ENCODE measurements at regions not wholly inside any gene's neighbourhood (a gene's known extent, or its start where the extent isn't known, plus 50 kb on each side); places are given as distances from the start of the nearest gene placed in this dataset.

- DNase-seq: no peak
Observed at GRCh38 chr2:47315475-47315874, 53.6 kb upstream of the EPCAM start.

GRCh38 chr2:47313728-47314127, 55.4 kb upstream of the EPCAM start:
- no peak for DNase-seq

- DNase-seq: no peak
Observed at GRCh38 chr2:47313141-47313691, 55.9 kb upstream of the EPCAM start.

GRCh38 chr2:47312491-47312850, 56.6 kb upstream of the EPCAM start:
- no peak for DNase-seq

GRCh38 chr2:47311764-47312490, 57.2 kb upstream of the EPCAM start:
- DNase-seq: no peak

GRCh38 chr2:47310801-47311560, 58.1 kb upstream of the EPCAM start:
- no peak for DNase-seq

GRCh38 chr2:47309952-47310800, 58.9 kb upstream of the EPCAM start:
- DNase-seq: no peak

GRCh38 chr2:47309472-47309951, 59.6 kb upstream of the EPCAM start:
- no peak for DNase-seq

GRCh38 chr2:47307066-47307465, 62.0 kb upstream of the EPCAM start:
- DNase-seq: no peak

- no peak for DNase-seq
Observed at GRCh38 chr2:47304654-47305053, 64.5 kb upstream of the EPCAM start.

GRCh38 chr2:47303341-47304148, 65.6 kb upstream of the EPCAM start:
- DNase-seq: no peak

GRCh38 chr2:47302308-47302707, 66.8 kb upstream of the EPCAM start:
- no peak for DNase-seq

GRCh38 chr2:47301731-47302130, 67.4 kb upstream of the EPCAM start:
- no peak for DNase-seq

GRCh38 chr2:47301277-47301618, 67.9 kb upstream of the EPCAM start:
- DNase-seq: no peak

- DNase-seq: no peak
Observed at GRCh38 chr2:47300609-47301276, 68.4 kb upstream of the EPCAM start.

GRCh38 chr2:47300081-47300480, 69.0 kb upstream of the EPCAM start:
- DNase-seq: no peak

GRCh38 chr2:47299555-47299954, 69.6 kb upstream of the EPCAM start:
- no peak for DNase-seq

GRCh38 chr2:47298771-47299170, 70.3 kb upstream of the EPCAM start:
- DNase-seq: no peak

GRCh38 chr2:47297767-47298425, 71.2 kb upstream of the EPCAM start:
- no peak for DNase-seq

GRCh38 chr2:47295981-47296635, 73.0 kb upstream of the EPCAM start:
- DNase-seq: no peak
